ENCODE measurements at regions not wholly inside any gene's neighbourhood (a gene's known extent, or its start where the extent isn't known, plus 50 kb on each side); places are given as distances from the start of the nearest gene placed in this dataset.
"Not testable (repeated sequence)": the region's sequence is repeated elsewhere in the genome, so short reads cannot be mapped to it uniquely, and the experiment has no call there.

- not testable (repeated sequence) for TF ChIP-seq POLR2A (IDR thresholded peaks at IDR 0.05; ENCODE audit: low read depth, low read length); TAF1 (IDR thresholded peaks at IDR 0.05; ENCODE audit: borderline replicate concordance, low read depth, low read length)
These were observed 130.0 kb downstream of the RASSF10 start for GRCh38 chr11:13139085-13139484.

All from GM12892 (cell line).